ENCODE measurements at regions not wholly inside any gene's neighbourhood (a gene's known extent, or its start where the extent isn't known, plus 50 kb on each side); places are given as distances from the start of the nearest gene placed in this dataset.

DNA sequence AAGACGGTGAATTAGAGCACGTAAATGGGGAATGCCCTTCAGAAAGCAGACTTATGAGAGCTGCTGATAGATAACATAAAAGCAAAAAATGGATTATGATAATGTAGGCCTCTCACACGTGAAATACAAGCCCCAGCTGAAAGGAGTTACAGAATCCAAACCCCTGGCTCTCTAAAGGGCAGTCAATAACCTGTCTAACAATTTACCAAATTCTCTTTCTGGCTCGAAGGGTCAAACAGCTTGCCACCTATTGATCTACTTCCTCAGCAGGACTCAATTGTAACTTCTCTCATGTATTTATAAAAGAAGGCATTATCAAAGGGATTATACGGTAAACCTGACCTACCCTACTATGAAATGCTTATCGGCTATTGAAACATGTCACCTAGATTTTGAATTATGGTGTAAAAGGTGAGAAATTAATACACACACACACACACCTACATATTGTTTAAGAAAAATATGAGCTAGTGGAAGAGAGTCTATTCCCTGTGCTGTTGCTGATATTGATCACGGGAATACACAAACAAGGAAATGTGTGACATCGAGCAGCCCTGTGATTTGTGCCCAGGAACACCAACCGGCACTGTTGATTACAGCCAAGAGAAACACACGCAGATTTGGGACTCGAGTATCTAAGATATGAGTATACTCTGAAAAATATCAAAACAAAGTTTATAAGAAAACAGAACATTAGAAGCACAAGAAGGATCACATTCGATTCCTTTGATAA, 135.6 kb upstream of the NEBL start:
- Histone ChIP-seq H3K27ac (no peak overlapping the region), H3K27me3 (no peaks in the 10 kb centered on the region), H3K4me3 (no peak overlapping the region), H3K9me3 (no peaks in the 10 kb centered on the region), H3K36me3 (no peaks in the 10 kb centered on the region), H3K4me1 (no peaks in the 10 kb centered on the region)
- TF ChIP-seq, protein P1, sequence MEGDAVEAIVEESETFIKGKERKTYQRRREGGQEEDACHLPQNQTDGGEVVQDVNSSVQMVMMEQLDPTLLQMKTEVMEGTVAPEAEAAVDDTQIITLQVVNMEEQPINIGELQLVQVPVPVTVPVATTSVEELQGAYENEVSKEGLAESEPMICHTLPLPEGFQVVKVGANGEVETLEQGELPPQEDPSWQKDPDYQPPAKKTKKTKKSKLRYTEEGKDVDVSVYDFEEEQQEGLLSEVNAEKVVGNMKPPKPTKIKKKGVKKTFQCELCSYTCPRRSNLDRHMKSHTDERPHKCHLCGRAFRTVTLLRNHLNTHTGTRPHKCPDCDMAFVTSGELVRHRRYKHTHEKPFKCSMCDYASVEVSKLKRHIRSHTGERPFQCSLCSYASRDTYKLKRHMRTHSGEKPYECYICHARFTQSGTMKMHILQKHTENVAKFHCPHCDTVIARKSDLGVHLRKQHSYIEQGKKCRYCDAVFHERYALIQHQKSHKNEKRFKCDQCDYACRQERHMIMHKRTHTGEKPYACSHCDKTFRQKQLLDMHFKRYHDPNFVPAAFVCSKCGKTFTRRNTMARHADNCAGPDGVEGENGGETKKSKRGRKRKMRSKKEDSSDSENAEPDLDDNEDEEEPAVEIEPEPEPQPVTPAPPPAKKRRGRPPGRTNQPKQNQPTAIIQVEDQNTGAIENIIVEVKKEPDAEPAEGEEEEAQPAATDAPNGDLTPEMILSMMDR (IDR thresholded peaks at IDR 0.05), result no peak
- no peak for TF ChIP-seq POLR2AphosphoS5 (IDR thresholded peaks at IDR 0.05)
- no peak for TF ChIP-seq POLR2A (IDR thresholded peaks at IDR 0.05)
- TF ChIP-seq EP300 (IDR thresholded peaks at IDR 0.05; ENCODE audit: low read depth), result no peak
- intact Hi-C loops (cut with DNase I; ENCODE audit: low total_unique reads) (no loop called here), in situ Hi-C loops (cut with MboI; ENCODE audit: low pct_ligation_motif_present in 1 of 4, low pct_unique_long_range_greater_than_20kb in 1 of 4, low sequenced_read_pairs in 3 of 4) (no loop called here)
- 76 to 82% methylated on average over 12 of the region's 12 CpGs for WGBS, 2 donors (ENCODE audit: low coverage in 1 of 2)
- DNase-seq, result no peak

DNA sequence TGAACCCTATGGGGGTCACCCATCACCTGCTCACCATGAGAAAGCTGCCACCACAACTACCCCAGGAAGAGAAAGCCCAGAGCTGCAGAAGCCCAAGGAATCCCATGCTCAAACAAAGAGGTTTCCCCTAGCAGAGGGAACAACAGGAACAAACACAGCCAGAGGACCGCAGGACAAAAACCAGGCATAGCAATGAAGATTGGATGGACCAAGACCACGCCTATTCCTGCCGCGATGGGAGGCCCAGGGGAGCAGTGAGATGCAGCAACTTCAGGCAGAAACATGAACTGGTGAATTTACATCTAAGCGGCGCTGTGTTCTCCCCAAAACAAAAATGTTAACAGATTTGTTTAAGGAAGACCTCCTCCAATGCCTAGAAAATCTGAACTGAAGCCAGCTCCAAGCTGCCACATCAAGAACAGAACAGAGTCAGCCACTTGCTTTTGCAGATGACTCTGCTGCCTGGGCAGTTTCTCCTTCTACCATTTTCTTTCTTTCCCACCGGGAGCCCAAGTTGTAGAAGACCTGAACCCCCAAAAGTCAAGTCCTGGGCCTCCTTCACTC, 134.2 kb upstream of the NEBL start:
- intact Hi-C loops (cut with DNase I; ENCODE audit: low total_unique reads), result no loop called here
- H3K27me3 ChIP-seq, result no peaks in the 10 kb centered on the region
- in situ Hi-C loops (cut with MboI; ENCODE audit: low pct_ligation_motif_present in 1 of 4, low pct_unique_long_range_greater_than_20kb in 1 of 4, low sequenced_read_pairs in 3 of 4), result no loop called here

DNA sequence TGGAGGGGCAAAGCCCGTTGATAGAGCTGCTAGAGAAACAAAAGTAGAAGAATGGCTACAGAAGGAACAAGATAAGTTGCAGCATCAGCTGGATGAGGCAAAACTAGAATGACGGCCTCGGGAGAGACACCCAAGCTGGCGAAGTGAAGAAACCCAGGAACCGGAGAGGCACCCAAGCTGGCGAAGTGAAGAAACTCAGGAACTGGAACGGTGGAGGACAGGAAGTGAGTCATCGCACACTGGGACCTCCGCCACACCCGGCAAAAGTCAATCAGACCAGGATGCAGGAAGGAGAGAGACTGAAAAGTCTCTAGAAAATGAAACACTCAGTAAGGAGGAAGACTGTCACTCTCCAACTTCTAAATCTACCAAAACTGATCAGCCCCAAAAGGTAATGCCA, 133.0 kb upstream of the NEBL start:
- H3K27me3 ChIP-seq, result no peaks in the 10 kb centered on the region
- no peak overlapping the region for H3K4me3 ChIP-seq
- in situ Hi-C loops (cut with MboI; ENCODE audit: low pct_ligation_motif_present in 1 of 4, low pct_unique_long_range_greater_than_20kb in 1 of 4, low sequenced_read_pairs in 3 of 4), result no loop called here
- no peaks in the 10 kb centered on the region for H3K4me1 ChIP-seq
- H3K27ac ChIP-seq, result no peak overlapping the region
- H3K36me3 ChIP-seq, result no peaks in the 10 kb centered on the region
- TF ChIP-seq POLR2AphosphoS5 (IDR thresholded peaks at IDR 0.05) (no peak), POLR2A (IDR thresholded peaks at IDR 0.05) (no peak), EP300 (IDR thresholded peaks at IDR 0.05; ENCODE audit: low read depth) (no peak)
- TF ChIP-seq, protein P1 (IDR thresholded peaks at IDR 0.05), result no peak
- no peaks in the 10 kb centered on the region for H3K9me3 ChIP-seq
- intact Hi-C loops (cut with DNase I; ENCODE audit: low total_unique reads), result no loop called here
- 73 to 88% methylated on average over 10 of the region's 10 CpGs for WGBS, 2 donors (ENCODE audit: low coverage in 1 of 2)
- no peak for DNase-seq

More for the DNA sequence above, 134.2 kb upstream of the NEBL start:
- no peaks in the 10 kb centered on the region for H3K36me3 ChIP-seq
- no peaks in the 10 kb centered on the region for H3K9me3 ChIP-seq
- no peak overlapping the region for H3K4me3 ChIP-seq
- TF ChIP-seq POLR2A (IDR thresholded peaks at IDR 0.05), result no peak
- TF ChIP-seq POLR2AphosphoS5 (IDR thresholded peaks at IDR 0.05), result no peak
- no peak for TF ChIP-seq EP300 (IDR thresholded peaks at IDR 0.05; ENCODE audit: low read depth)
- TF ChIP-seq, protein P1 (IDR thresholded peaks at IDR 0.05), result no peak
- H3K27ac ChIP-seq, result no peak overlapping the region
- 81 to 92% methylated on average over 7 of the region's 7 CpGs for WGBS, 2 donors (ENCODE audit: low coverage in 1 of 2)
- no peak for DNase-seq
- no peaks in the 10 kb centered on the region for H3K4me1 ChIP-seq

DNA sequence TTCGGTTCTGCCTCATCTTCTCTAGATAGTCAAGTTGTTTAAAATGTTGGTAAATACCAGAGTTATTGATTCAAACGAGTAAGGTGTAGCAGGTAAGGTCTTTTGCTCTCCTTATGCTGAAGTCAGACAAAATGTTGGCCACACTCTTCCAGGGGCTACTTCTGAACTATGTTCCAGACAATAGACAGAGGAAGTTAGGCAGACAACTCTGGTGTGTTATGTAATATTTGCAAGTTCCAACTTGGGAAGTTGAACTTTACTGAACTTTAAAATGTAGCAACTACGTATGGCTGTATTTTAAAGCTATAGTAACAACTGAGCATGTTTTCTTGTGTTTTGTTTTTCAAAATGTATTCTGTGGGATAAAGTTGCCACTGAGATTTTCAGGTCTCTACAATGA, 125.7 kb upstream of the NEBL start:
- no peaks in the 10 kb centered on the region for H3K27me3 ChIP-seq
- no peak for DNase-seq
- no peaks in the 10 kb centered on the region for H3K9me3 ChIP-seq
- in situ Hi-C loops (cut with MboI; ENCODE audit: low pct_ligation_motif_present in 1 of 4, low pct_unique_long_range_greater_than_20kb in 1 of 4, low sequenced_read_pairs in 3 of 4), result no loop called here
- no peaks in the 10 kb centered on the region for H3K36me3 ChIP-seq
- 80 to 84% methylated on average over 1 to 3 of the region's 3 CpGs for WGBS, 2 donors (ENCODE audit: low coverage in 1 of 2)
- H3K4me3 ChIP-seq, result no peak overlapping the region
- no peak overlapping the region for H3K27ac ChIP-seq
- intact Hi-C loops (cut with DNase I; ENCODE audit: low total_unique reads), result no loop called here
- TF ChIP-seq POLR2A (IDR thresholded peaks at IDR 0.05), result no peak
- TF ChIP-seq, protein P1 (IDR thresholded peaks at IDR 0.05), result no peak
- no peak for TF ChIP-seq POLR2AphosphoS5 (IDR thresholded peaks at IDR 0.05)
- TF ChIP-seq EP300 (IDR thresholded peaks at IDR 0.05; ENCODE audit: low read depth), result no peak
- H3K4me1 ChIP-seq, result no peaks in the 10 kb centered on the region
